GM12878 (cell line): ENCODE measurements at regions not wholly inside any gene's neighbourhood (a gene's known extent, or its start where the extent isn't known, plus 50 kb on each side); places are given as distances from the start of the nearest gene placed in this dataset.

Experiments used
- ATAC-seq: fragments of 200-7000 bp; cut with Tn5 transposase; 3 replicates; pipeline ENCODE4 v1.9.1; 2020; ENCODE audit warnings: mild to moderate bottlenecking, moderate library complexity
- BruUV-seq: library from RNA; stranded (reverse); fragments of 400-500 nt; replicated peaks from 2 replicates; lab custom pipeline; 2021; lab: Mats Ljungman, UMichigan
- CTCF ChIA-PET: fragments of 300-600 bp; sonication (Branson Sonifier 250); formaldehyde crosslinking; extraction: SDS; loops from one replicate; lab custom pipeline; 2021; ENCODE audit warnings: inconsistent platforms; lab: Yijun Ruan, JAX
- POLR2A ChIA-PET: fragments of 350-600 bp; formaldehyde crosslinking; extraction: SDS; loops from one replicate; lab custom pipeline; 2021; ENCODE audit warnings: inconsistent platforms; lab: Charles Lee
- RAD21 ChIA-PET: fragments of 300-600 bp; sonication (Branson Sonifier 250); formaldehyde crosslinking; loops from one replicate; lab custom pipeline; 2023; ENCODE audit warnings: antibody characterized with exemption; ENCODE audit not compliant: unreplicated experiment; lab: Charles Lee
- SMC1A ChIA-PET: fragments of 300-600 bp; sonication (Branson Sonifier 250); formaldehyde crosslinking; loops from one replicate; lab custom pipeline; 2023; ENCODE audit not compliant: unreplicated experiment, uncharacterized antibody; lab: Charles Lee
- DNase-seq: peaks from one replicate; pipeline ENCODE4 v3.0.0-alpha.2; 2011; ENCODE audit warnings: low read depth, low spot score
- FAIRE-seq: peaks from 3 replicates; lab custom pipeline; 2011; peaks lifted over from hg19 to GRCh38; lab: Jason Lieb, UNC
- H2AFZ ChIP-seq: 2 replicates; pipeline ENCODE4 v1.6.0; 2011; ENCODE audit warnings: low read depth, low read length, control low read depth; ENCODE audit not compliant: control insufficient read depth
- H3K27ac ChIP-seq: 2 replicates; pipeline ENCODE4 v1.5.1; 2011; ENCODE audit warnings: control low read depth; ENCODE audit not compliant: control insufficient read depth, insufficient read depth
- H3K27me3 ChIP-seq, 2 experiments: replicated peaks in 1 of 2; 2 replicates each; pipeline versions ENCODE4 v1.6.0 to v1.6.1; 2011; ENCODE audit warnings: low read length in 1 of 2; ENCODE audit not compliant: control insufficient read depth in 2 of 2, insufficient read depth in 2 of 2
- H3K36me3 ChIP-seq, 2 experiments: 2 replicates each; pipeline ENCODE4 v1.5.1; 2011; ENCODE audit warnings: low read length in 1 of 2; ENCODE audit not compliant: control insufficient read depth in 2 of 2, insufficient read depth in 2 of 2
- H3K4me1 ChIP-seq: 2 replicates; pipeline ENCODE4 v1.6.1; 2011; ENCODE audit warnings: mild to moderate bottlenecking, low read length, moderate library complexity, mixed read lengths; ENCODE audit not compliant: control insufficient read depth, insufficient read depth
- H3K4me2 ChIP-seq: 2 replicates; pipeline ENCODE4 v1.6.0; 2011; ENCODE audit warnings: control low read depth; ENCODE audit not compliant: control insufficient read depth, insufficient read depth
- H3K4me3 ChIP-seq: fragments of 200-600 bp; sonication (generic); 2 replicates; pipeline ENCODE4 v1.5.1; 2016
- H3K79me2 ChIP-seq: 2 replicates; pipeline ENCODE4 v1.6.0; 2011; ENCODE audit warnings: low read length; ENCODE audit not compliant: control insufficient read depth, insufficient read depth
- H3K9ac ChIP-seq: 2 replicates; pipeline ENCODE4 v1.8.0; 2011; ENCODE audit warnings: low read length, control low read depth, mixed read lengths; ENCODE audit not compliant: control insufficient read depth, insufficient read depth
- H3K9me3 ChIP-seq: replicated peaks from 3 replicates; pipeline ENCODE4 v1.5.1; 2011; ENCODE audit warnings: mild to moderate bottlenecking, low read length; ENCODE audit not compliant: control insufficient read depth, insufficient read depth
- H4K20me1 ChIP-seq: 2 replicates; pipeline ENCODE4 v1.6.0; 2011; ENCODE audit not compliant: control insufficient read depth, insufficient read depth
- EED ChIP-seq: sonication (generic); IDR thresholded peaks from 2 replicates; pipeline ENCODE4 v1.6.1; 2016; ENCODE audit warnings: antibody characterized with exemption, low read depth
- FOXM1 ChIP-seq: IDR thresholded peaks from 2 replicates; pipeline ENCODE4 v1.6.1; 2012; ENCODE audit warnings: low read depth, mild to moderate bottlenecking, inconsistent platforms, low read length, moderate library complexity
- HDAC6 ChIP-seq: fragments of 200-600 bp; sonication (generic); IDR thresholded peaks from one replicate; pipeline ENCODE4 v1.8.0; 2017; ENCODE audit warnings: antibody characterized with exemption; ENCODE audit not compliant: unreplicated experiment
- WGBS: methylation state at CpG from one replicate; pipeline ENCODE4 v1.1.6; 2016; ENCODE audit warnings: low lambda C conversion rate; ENCODE audit not compliant: insufficient replicate concordance, insufficient coverage; ENCODE audit errors: missing lambda C conversion rate; 5-methylcytosine and 5-hydroxymethylcytosine counted together
- in situ Hi-C: fragments of 300-500 bp; cut with MboI; formaldehyde crosslinking; loops from 9 replicates; pipeline ENCODE4 v1.14.3; 2018; ENCODE audit warnings: mixed read lengths
- intact Hi-C: fragments of 100-400 bp; cut with micrococcal nuclease; formaldehyde crosslinking; loops from one replicate; pipeline ENCODE4 v1.14.2; 2022; ENCODE audit not compliant: unreplicated experiment

DNA sequence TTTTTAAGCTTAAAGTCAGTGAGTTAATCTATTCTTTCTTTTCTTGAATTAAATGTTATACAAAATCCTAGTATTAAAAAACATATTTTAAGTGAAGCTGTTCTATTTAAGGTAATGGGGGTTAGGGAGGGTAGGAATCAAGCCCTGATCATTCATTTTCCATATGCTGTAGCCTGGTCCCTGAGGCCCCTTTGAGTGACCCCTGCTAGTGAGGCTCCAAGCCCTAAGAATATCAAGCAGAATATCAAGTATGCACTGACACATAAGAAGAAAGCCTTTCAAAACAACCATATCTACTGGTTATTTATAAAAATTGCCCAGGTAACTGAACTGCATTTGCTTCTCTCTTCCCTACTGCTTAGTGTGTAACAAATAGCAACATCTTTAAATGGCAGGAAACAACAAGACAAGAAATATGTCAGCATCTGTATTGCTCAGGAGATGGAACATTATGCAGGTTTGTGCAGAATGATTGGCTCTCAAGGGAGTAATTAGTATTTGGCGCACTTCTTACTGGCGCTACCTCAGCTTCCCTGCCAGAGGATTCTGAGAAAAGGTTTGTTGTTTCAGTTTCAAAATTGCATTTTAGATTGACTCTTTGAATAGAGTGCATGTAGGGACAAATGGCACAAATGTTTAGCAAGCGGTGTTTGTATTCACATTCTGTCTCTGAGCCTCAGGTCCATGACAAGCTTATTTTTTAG is 223.0 kb downstream of the DUSP6 start:
- H3K36me3 ChIP-seq, result no peaks in the 10 kb centered on the region
- POLR2A ChIA-PET, result interaction anchor here (0.6 kb wide), 1 partner anchor 217 kb away, joined by 3 read pairs; no protein-coding TSS in a partner anchor
- intact Hi-C loops, result no loop called here
- no TSS peak for BruUV-seq
- no peak for DNase-seq
- no peak overlapping the region for H3K27ac ChIP-seq
- no peaks in the 10 kb centered on the region for H3K27me3 ChIP-seq
- no peak for TF ChIP-seq FOXM1
- TF ChIP-seq, all 136 proteins: peak for 0
- RAD21 ChIA-PET, result interaction anchor here (0.6 kb wide), 1 partner anchor 330 kb away, joined by 3 read pairs; no protein-coding TSS in a partner anchor
- Histone ChIP-seq H4K20me1 (no peaks in the 10 kb centered on the region), H3K4me3 (no peak overlapping the region), H3K9me3 (no peaks in the 10 kb centered on the region), H3K4me2 (no peak overlapping the region), H3K4me1 (no peaks in the 10 kb centered on the region), H3K9ac (no peak overlapping the region), H2AFZ (no peak overlapping the region), H3K79me2 (no peaks in the 10 kb centered on the region)
- WGBS, result 37% methylated on average over 3 of the region's 3 CpGs
- ATAC-seq (no peak), FAIRE-seq (no peak)
- CTCF ChIA-PET, result interaction anchor here (1.0 to 2.1 kb wide), 2 partner anchors 11 to 21 kb away, joined by 3 to 5 read pairs; no protein-coding TSS in a partner anchor
- in situ Hi-C loops, result no loop called here
- SMC1A ChIA-PET, result interaction anchor here (0.7 to 1.0 kb wide), 3 partner anchors 27 to 257 kb away, joined by 3 read pairs; no protein-coding TSS in a partner anchor

DNA sequence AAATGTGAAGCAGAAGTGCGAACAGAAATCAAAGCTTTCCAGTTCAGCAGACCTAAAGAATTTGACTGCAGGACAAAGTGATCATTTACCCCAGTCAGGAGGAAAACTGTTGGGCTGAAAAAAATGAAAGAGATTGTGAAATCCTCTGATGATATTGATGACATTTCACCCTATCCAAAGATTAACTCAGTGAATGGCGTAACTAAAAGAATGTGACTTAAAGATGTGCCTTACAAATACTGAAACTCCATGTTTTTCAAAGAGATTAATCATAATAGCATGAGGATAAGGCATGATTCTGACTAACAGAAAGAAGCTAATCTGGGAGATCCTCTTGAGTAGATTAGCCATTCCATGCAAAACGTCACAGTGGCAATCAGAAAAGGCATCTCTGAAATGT is 225.6 kb downstream of the DUSP6 start:
- FAIRE-seq, result no peak
- BruUV-seq, result no TSS peak

More for the DNA sequence above, 225.6 kb downstream of the DUSP6 start:
- Histone ChIP-seq H2AFZ (no peak overlapping the region), H3K27ac (no peak overlapping the region), H3K4me2 (no peak overlapping the region), H3K9ac (no peak overlapping the region), H3K4me3 (no peak overlapping the region), H3K27me3 (no peaks in the 10 kb centered on the region), H3K36me3 (no peaks in the 10 kb centered on the region), H3K79me2 (no peaks in the 10 kb centered on the region), H4K20me1 (no peaks in the 10 kb centered on the region), H3K4me1 (no peaks in the 10 kb centered on the region), H3K9me3 (no peaks in the 10 kb centered on the region)
- ChIA-PET RAD21 (no interaction called here), CTCF (no interaction called here), SMC1A (no interaction called here), POLR2A (interaction anchor here (0.7 kb wide), 1 partner anchor 39 kb away, joined by 3 read pairs; no protein-coding TSS in a partner anchor)
- intact Hi-C loops (no loop called here), in situ Hi-C loops (no loop called here)
- no peak for TF ChIP-seq HDAC6
- no peak for TF ChIP-seq EED
- DNase-seq (no peak), ATAC-seq (no peak)
- 40% methylated on average over 3 of the region's 3 CpGs for WGBS
